HG02571 (cell line): ENCODE measurements at regions not wholly inside any gene's neighbourhood (a gene's known extent, or its start where the extent isn't known, plus 50 kb on each side); places are given as distances from the start of the nearest gene placed in this dataset.
"Not testable (repeated sequence)": the region's sequence is repeated elsewhere in the genome, so short reads cannot be mapped to it uniquely, and the experiment has no call there.

Experiments
- ATAC-seq: cut with Tn5 transposase; IDR thresholded peaks from one replicate; pipeline ENCODE4 v1.9.1; 2021; ENCODE audit warnings: mild to moderate bottlenecking, moderate library complexity; ENCODE audit not compliant: unreplicated experiment

- ATAC-seq: peak; percentile 93
These were observed 60.6 kb upstream of the EMB start for GRCh38 chr5:50501491-50502228.

GRCh38 chr5:50513028-50513457 lies 72.0 kb upstream of the EMB start:
- ATAC-seq: not testable (repeated sequence)

- not testable (repeated sequence) for ATAC-seq
These were observed 80.0 kb upstream of the EMB start for GRCh38 chr5:50521060-50521459.

- not testable (repeated sequence) for ATAC-seq
These were observed 86.5 kb upstream of the EMB start for GRCh38 chr5:50527514-50528060.

- no peak for ATAC-seq
These were observed 94.3 kb upstream of the EMB start for GRCh38 chr5:50535393-50535792.

GRCh38 chr5:50537534-50537933 lies 96.4 kb upstream of the EMB start:
- ATAC-seq: not testable (repeated sequence)

GRCh38 chr5:50547303-50547702 lies 106.2 kb upstream of the EMB start:
- no peak for ATAC-seq

GRCh38 chr5:50550267-50550666 lies 109.2 kb upstream of the EMB start:
- no peak for ATAC-seq

GRCh38 chr5:50550993-50551392 lies 109.9 kb upstream of the EMB start:
- no peak for ATAC-seq

- ATAC-seq: no peak
These were observed 112.5 kb upstream of the EMB start for GRCh38 chr5:50553560-50553984.

- ATAC-seq: not testable (repeated sequence)
These were observed 107.8 kb upstream of the PARP8 start for GRCh38 chr5:50558640-50559039.

GRCh38 chr5:50559955-50560354 lies 106.5 kb upstream of the PARP8 start:
- no peak for ATAC-seq

GRCh38 chr5:50562694-50563093 lies 103.7 kb upstream of the PARP8 start:
- no peak for ATAC-seq

- peak; percentile 82 for ATAC-seq
These were observed 102.4 kb upstream of the PARP8 start for GRCh38 chr5:50564079-50564478.

- no peak for ATAC-seq
These were observed 101.9 kb upstream of the PARP8 start for GRCh38 chr5:50564558-50564957.

GRCh38 chr5:50574121-50574520 lies 92.3 kb upstream of the PARP8 start:
- ATAC-seq: no peak

GRCh38 chr5:50575740-50576139 lies 90.7 kb upstream of the PARP8 start:
- no peak for ATAC-seq

GRCh38 chr5:50576265-50576664 lies 90.2 kb upstream of the PARP8 start:
- ATAC-seq: no peak

GRCh38 chr5:50576686-50577256 lies 89.7 kb upstream of the PARP8 start:
- no peak for ATAC-seq

GRCh38 chr5:50580506-50580905 lies 85.9 kb upstream of the PARP8 start:
- ATAC-seq: no peak

- ATAC-seq: not testable (repeated sequence)
These were observed 84.6 kb upstream of the PARP8 start for GRCh38 chr5:50581845-50582244.

- ATAC-seq: no peak
These were observed 83.7 kb upstream of the PARP8 start for GRCh38 chr5:50582699-50583098.
